MG63 (cell line): ENCODE measurements at regions not wholly inside any gene's neighbourhood (a gene's known extent, or its start where the extent isn't known, plus 50 kb on each side); places are given as distances from the start of the nearest gene placed in this dataset.

ENCODE experiments used
- DNase-seq: peaks from one replicate; pipeline ENCODE4 v3.0.0-alpha.2; 2020
- H3K27me3 ChIP-seq: fragments of 250-450 bp; sonication (Bioruptor Pico); 2 replicates; pipeline ENCODE4 v1.5.1; 2020; ENCODE audit warnings: mild to moderate bottlenecking, moderate library complexity
- H3K36me3 ChIP-seq: fragments of 250-450 bp; sonication (Bioruptor Pico); 2 replicates; pipeline ENCODE4 v1.5.1; 2020; ENCODE audit warnings: mild to moderate bottlenecking, moderate library complexity
- H3K4me3 ChIP-seq: fragments of 250-450 bp; sonication (Bioruptor Pico); 2 replicates; pipeline ENCODE4 v1.5.1; 2020; ENCODE audit warnings: mild to moderate bottlenecking, moderate library complexity
- H3K9me3 ChIP-seq: fragments of 250-450 bp; sonication (Bioruptor Pico); 2 replicates; pipeline ENCODE4 v1.5.1; 2020; ENCODE audit warnings: mild to moderate bottlenecking, moderate library complexity

- no peak overlapping the region for H3K4me3 ChIP-seq
- H3K36me3 ChIP-seq = no peaks in the 10 kb centered on the region
- no peak for DNase-seq
- no peaks in the 10 kb centered on the region for H3K27me3 ChIP-seq
- no peaks in the 10 kb centered on the region for H3K9me3 ChIP-seq
These were observed 149.9 kb upstream of the HMHB1 start for GRCh38 chr5:143662020-143662419.

GRCh38 chr5:143660625-143661024 lies 151.3 kb upstream of the HMHB1 start:
- no peaks in the 10 kb centered on the region for H3K36me3 ChIP-seq
- no peak overlapping the region for H3K4me3 ChIP-seq

GRCh38 chr5:143659599-143660238 lies 152.2 kb upstream of the HMHB1 start:
- Histone ChIP-seq H3K36me3 (no peaks in the 10 kb centered on the region), H3K4me3 (no peak overlapping the region), H3K27me3 (no peaks in the 10 kb centered on the region), H3K9me3 (no peaks in the 10 kb centered on the region)
- no peak for DNase-seq

More at GRCh38 chr5:143660625-143661024, 151.3 kb upstream of the HMHB1 start:
- Histone ChIP-seq H3K9me3 (no peaks in the 10 kb centered on the region), H3K27me3 (no peaks in the 10 kb centered on the region)
- no peak for DNase-seq

- peaks cover 2% of the 10 kb centered on the region for H3K9me3 ChIP-seq
- H3K4me3 ChIP-seq = no peak overlapping the region
- DNase-seq = no peak
- no peaks in the 10 kb centered on the region for H3K36me3 ChIP-seq
- no peaks in the 10 kb centered on the region for H3K27me3 ChIP-seq
These were observed 153.0 kb upstream of the HMHB1 start for GRCh38 chr5:143658956-143659355.

- no peak for DNase-seq
- Histone ChIP-seq H3K4me3 (no peak overlapping the region), H3K9me3 (peaks cover 6% of the 10 kb centered on the region), H3K36me3 (no peaks in the 10 kb centered on the region), H3K27me3 (no peaks in the 10 kb centered on the region)
These were observed 154.2 kb upstream of the HMHB1 start for GRCh38 chr5:143657647-143658285.

GRCh38 chr5:143653766-143654282 lies 158.1 kb upstream of the HMHB1 start:
- Histone ChIP-seq H3K9me3 (peaks cover 6% of the 10 kb centered on the region), H3K4me3 (no peak overlapping the region), H3K36me3 (no peaks in the 10 kb centered on the region), H3K27me3 (no peaks in the 10 kb centered on the region)
- DNase-seq = no peak

GRCh38 chr5:143653256-143653655 lies 158.7 kb upstream of the HMHB1 start:
- H3K9me3 ChIP-seq = peaks cover 6% of the 10 kb centered on the region
- no peaks in the 10 kb centered on the region for H3K27me3 ChIP-seq
- H3K4me3 ChIP-seq = no peak overlapping the region
- DNase-seq = no peak
- no peaks in the 10 kb centered on the region for H3K36me3 ChIP-seq

GRCh38 chr5:143652108-143652700 lies 159.8 kb upstream of the HMHB1 start:
- H3K4me3 ChIP-seq = no peak overlapping the region
- H3K27me3 ChIP-seq = no peaks in the 10 kb centered on the region
- no peak for DNase-seq
- peaks cover 6% of the 10 kb centered on the region for H3K9me3 ChIP-seq
- no peaks in the 10 kb centered on the region for H3K36me3 ChIP-seq

GRCh38 chr5:143649937-143650621 lies 161.9 kb upstream of the HMHB1 start:
- Histone ChIP-seq H3K36me3 (no peaks in the 10 kb centered on the region), H3K9me3 (peaks cover 6% of the 10 kb centered on the region)

GRCh38 chr5:143648696-143649095 lies 163.3 kb upstream of the HMHB1 start:
- H3K4me3 ChIP-seq = no peak overlapping the region
- no peaks in the 10 kb centered on the region for H3K27me3 ChIP-seq
- DNase-seq = no peak
- H3K9me3 ChIP-seq = peaks cover 1% of the 10 kb centered on the region
- no peaks in the 10 kb centered on the region for H3K36me3 ChIP-seq

More at GRCh38 chr5:143649937-143650621, 161.9 kb upstream of the HMHB1 start:
- H3K4me3 ChIP-seq = no peak overlapping the region
- no peaks in the 10 kb centered on the region for H3K27me3 ChIP-seq
- peak; percentile 75 for DNase-seq

GRCh38 chr5:143646961-143647360 lies 165.0 kb upstream of the HMHB1 start:
- Histone ChIP-seq H3K9me3 (no peaks in the 10 kb centered on the region), H3K36me3 (no peaks in the 10 kb centered on the region), H3K4me3 (no peak overlapping the region), H3K27me3 (no peaks in the 10 kb centered on the region)
- DNase-seq = no peak

GRCh38 chr5:143645356-143645755 lies 166.6 kb upstream of the HMHB1 start:
- Histone ChIP-seq H3K4me3 (no peak overlapping the region), H3K27me3 (no peaks in the 10 kb centered on the region), H3K9me3 (0 out of 2 replicates have a peak, but pooled peaks cover 2% of the 10 kb centered on the region), H3K36me3 (no peaks in the 10 kb centered on the region)
- no peak for DNase-seq

GRCh38 chr5:143644727-143645126 lies 167.2 kb upstream of the HMHB1 start:
- Histone ChIP-seq H3K27me3 (no peaks in the 10 kb centered on the region), H3K36me3 (no peaks in the 10 kb centered on the region), H3K9me3 (0 out of 2 replicates have a peak, but pooled peaks cover 2% of the 10 kb centered on the region), H3K4me3 (no peak overlapping the region)
- no peak for DNase-seq

- DNase-seq = no peak
- Histone ChIP-seq H3K36me3 (no peaks in the 10 kb centered on the region), H3K9me3 (0 out of 2 replicates have a peak, but pooled peaks cover 2% of the 10 kb centered on the region), H3K27me3 (no peaks in the 10 kb centered on the region), H3K4me3 (no peak overlapping the region)
These were observed 169.2 kb upstream of the HMHB1 start for GRCh38 chr5:143642791-143643190.

- DNase-seq = no peak
- H3K36me3 ChIP-seq = no peaks in the 10 kb centered on the region
- H3K9me3 ChIP-seq = 0 out of 2 replicates have a peak, but pooled peaks cover 2% of the 10 kb centered on the region
- no peaks in the 10 kb centered on the region for H3K27me3 ChIP-seq
- H3K4me3 ChIP-seq = no peak overlapping the region
These were observed 170.2 kb upstream of the HMHB1 start for GRCh38 chr5:143641549-143642355.

- Histone ChIP-seq H3K4me3 (no peak overlapping the region), H3K36me3 (no peaks in the 10 kb centered on the region), H3K27me3 (no peaks in the 10 kb centered on the region), H3K9me3 (0 out of 2 replicates have a peak, but pooled peaks cover 2% of the 10 kb centered on the region)
- no peak for DNase-seq
These were observed 173.3 kb upstream of the HMHB1 start for GRCh38 chr5:143638654-143639053.
